Vagina (tissue), 2 donors: ENCODE measurements at regions not wholly inside any gene's neighbourhood (a gene's known extent, or its start where the extent isn't known, plus 50 kb on each side); places are given as distances from the start of the nearest gene placed in this dataset.

Source experiments
- DNase-seq, 2 donors: peaks; one replicate each; pipeline ENCODE4 v3.0.0-alpha.2; 2017; ENCODE audit errors: extremely low spot score in 2 of 2
- H3K27ac ChIP-seq: fragments of 200-600 bp; sonication (generic); one replicate; pipeline ENCODE4 v1.5.1; 2019
- H3K27me3 ChIP-seq: fragments of 200-600 bp; sonication (generic); one replicate; pipeline ENCODE4 v1.5.1; 2019
- H3K36me3 ChIP-seq, 2 donors: fragments of 200-600 bp; sonication (generic); one replicate each; pipeline ENCODE4 v1.5.1; 2017 to 2019
- H3K4me1 ChIP-seq: fragments of 200-600 bp; sonication (generic); one replicate; pipeline ENCODE4 v1.5.1; 2019
- H3K4me3 ChIP-seq, 2 donors: fragments of 200-600 bp; sonication (generic); 1 replicate in 1 of 2; 2 replicates in 1 of 2; pipeline ENCODE4 v1.5.1; 2016 to 2019
- H3K9me3 ChIP-seq: fragments of 200-600 bp; sonication (generic); one replicate; pipeline ENCODE4 v1.5.1; 2019
- POLR2A ChIP-seq, 2 donors: fragments of 450-650 bp; IDR thresholded peaks; one replicate each; pipeline ENCODE4 v1.6.1; 2017; ENCODE audit warnings: antibody characterized with exemption in 2 of 2, mild to moderate bottlenecking in 2 of 2, moderate library complexity in 2 of 2
- POLR2AphosphoS5 ChIP-seq, 2 donors: sonication (generic); formaldehyde crosslinking; IDR thresholded peaks; one replicate each; pipeline ENCODE4 v1.9.0; 2017; ENCODE audit warnings: antibody characterized with exemption in 2 of 2, mild to moderate bottlenecking in 2 of 2, low read depth in 1 of 2; ENCODE audit not compliant: insufficient read depth in 1 of 2
- intact Hi-C: fragments of 100-400 bp; cut with DNase I; formaldehyde crosslinking; loops from one replicate; pipeline ENCODE4 v1.15.1; 2023
- TF ChIP-seq, protein P1 (sequence below), 3 experiments: fragments of 450-650 bp in 2 of 3; fragments of 200-600 bp in 1 of 3; sonication (generic) in 1 of 3; IDR thresholded peaks; one replicate each; pipeline ENCODE4 v1.5.1; 2017 to 2019; ENCODE audit warnings: antibody characterized with exemption in 3 of 3, mild to moderate bottlenecking in 2 of 3, moderate library complexity in 2 of 3

DNA sequence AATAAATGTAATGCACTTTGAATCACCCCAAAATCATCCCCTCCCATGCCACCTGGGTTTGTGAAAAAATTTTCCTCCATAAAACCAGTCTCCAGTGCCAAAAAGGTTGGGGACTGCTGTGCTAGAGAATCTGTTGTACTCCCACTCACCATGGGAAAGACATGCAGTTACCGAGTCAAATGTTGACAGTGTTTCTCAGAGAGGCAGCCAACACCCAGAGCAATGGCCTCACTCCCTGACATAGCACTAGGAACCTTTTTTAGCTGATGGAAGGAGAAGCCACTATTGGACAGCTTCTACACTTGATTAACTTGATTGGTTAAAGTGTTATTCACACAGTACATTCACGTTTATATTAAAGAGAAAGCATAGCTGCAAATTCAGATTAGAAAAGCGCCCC lies 59.8 kb upstream of the MANEA start:
- no peaks in the 10 kb centered on the region for H3K36me3 ChIP-seq
- no peaks in the 10 kb centered on the region for H3K27me3 ChIP-seq
- no peak overlapping the region for H3K27ac ChIP-seq
- intact Hi-C loops = no loop called here
- no peak for TF ChIP-seq POLR2AphosphoS5 (IDR thresholded peaks at IDR 0.05; ENCODE audit: insufficient read depth in 1 of 2, low read depth in 1 of 2)
- TF ChIP-seq POLR2A (IDR thresholded peaks at IDR 0.05) = no peak
- TF ChIP-seq, protein P1, sequence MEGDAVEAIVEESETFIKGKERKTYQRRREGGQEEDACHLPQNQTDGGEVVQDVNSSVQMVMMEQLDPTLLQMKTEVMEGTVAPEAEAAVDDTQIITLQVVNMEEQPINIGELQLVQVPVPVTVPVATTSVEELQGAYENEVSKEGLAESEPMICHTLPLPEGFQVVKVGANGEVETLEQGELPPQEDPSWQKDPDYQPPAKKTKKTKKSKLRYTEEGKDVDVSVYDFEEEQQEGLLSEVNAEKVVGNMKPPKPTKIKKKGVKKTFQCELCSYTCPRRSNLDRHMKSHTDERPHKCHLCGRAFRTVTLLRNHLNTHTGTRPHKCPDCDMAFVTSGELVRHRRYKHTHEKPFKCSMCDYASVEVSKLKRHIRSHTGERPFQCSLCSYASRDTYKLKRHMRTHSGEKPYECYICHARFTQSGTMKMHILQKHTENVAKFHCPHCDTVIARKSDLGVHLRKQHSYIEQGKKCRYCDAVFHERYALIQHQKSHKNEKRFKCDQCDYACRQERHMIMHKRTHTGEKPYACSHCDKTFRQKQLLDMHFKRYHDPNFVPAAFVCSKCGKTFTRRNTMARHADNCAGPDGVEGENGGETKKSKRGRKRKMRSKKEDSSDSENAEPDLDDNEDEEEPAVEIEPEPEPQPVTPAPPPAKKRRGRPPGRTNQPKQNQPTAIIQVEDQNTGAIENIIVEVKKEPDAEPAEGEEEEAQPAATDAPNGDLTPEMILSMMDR (IDR thresholded peaks at IDR 0.05) = no peak
- H3K4me1 ChIP-seq = no peaks in the 10 kb centered on the region
- H3K9me3 ChIP-seq = no peaks in the 10 kb centered on the region
- H3K4me3 ChIP-seq = no peak overlapping the region
- DNase-seq = no peak

DNA sequence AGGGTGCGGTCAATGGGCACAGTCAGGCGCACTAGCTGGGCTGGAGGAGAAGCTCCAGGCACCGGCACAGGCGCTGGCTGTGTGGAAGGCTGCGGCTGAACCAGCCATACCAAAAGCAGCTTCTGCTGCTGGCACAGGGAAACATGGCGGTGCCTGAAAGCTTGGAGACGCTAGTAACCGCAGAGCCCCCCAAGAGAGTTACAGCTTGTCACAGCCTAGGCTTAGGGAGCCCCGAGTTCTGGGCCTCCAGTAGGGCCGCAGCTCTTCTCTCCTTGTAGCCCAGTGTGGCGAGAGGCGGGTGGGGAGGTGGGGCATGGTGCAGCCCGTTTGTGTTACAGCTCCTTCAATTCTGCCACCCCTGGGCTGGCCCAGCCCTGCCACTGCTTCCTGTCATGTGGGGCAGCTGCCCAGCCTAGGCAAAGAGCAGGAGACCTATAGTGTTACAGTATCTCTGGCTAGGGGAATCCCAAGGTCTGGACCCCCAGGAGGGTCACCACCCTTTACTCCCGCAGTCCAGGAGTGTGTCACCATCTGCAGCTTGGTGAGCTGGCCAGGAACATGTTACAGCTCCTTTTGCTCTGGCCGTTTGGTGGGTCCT lies 58.6 kb upstream of the MANEA start:
- no peak overlapping the region for H3K27ac ChIP-seq
- TF ChIP-seq, protein P1 (IDR thresholded peaks at IDR 0.05) = no peak
- no peak for TF ChIP-seq POLR2AphosphoS5 (IDR thresholded peaks at IDR 0.05; ENCODE audit: insufficient read depth in 1 of 2, low read depth in 1 of 2)
- TF ChIP-seq POLR2A (IDR thresholded peaks at IDR 0.05) = no peak
- H3K4me3 ChIP-seq = no peak overlapping the region
- no peaks in the 10 kb centered on the region for H3K36me3 ChIP-seq
- H3K4me1 ChIP-seq = no peaks in the 10 kb centered on the region
- H3K27me3 ChIP-seq = no peaks in the 10 kb centered on the region
- no peak for DNase-seq
- no peaks in the 10 kb centered on the region for H3K9me3 ChIP-seq
- intact Hi-C loops = no loop called here

DNA sequence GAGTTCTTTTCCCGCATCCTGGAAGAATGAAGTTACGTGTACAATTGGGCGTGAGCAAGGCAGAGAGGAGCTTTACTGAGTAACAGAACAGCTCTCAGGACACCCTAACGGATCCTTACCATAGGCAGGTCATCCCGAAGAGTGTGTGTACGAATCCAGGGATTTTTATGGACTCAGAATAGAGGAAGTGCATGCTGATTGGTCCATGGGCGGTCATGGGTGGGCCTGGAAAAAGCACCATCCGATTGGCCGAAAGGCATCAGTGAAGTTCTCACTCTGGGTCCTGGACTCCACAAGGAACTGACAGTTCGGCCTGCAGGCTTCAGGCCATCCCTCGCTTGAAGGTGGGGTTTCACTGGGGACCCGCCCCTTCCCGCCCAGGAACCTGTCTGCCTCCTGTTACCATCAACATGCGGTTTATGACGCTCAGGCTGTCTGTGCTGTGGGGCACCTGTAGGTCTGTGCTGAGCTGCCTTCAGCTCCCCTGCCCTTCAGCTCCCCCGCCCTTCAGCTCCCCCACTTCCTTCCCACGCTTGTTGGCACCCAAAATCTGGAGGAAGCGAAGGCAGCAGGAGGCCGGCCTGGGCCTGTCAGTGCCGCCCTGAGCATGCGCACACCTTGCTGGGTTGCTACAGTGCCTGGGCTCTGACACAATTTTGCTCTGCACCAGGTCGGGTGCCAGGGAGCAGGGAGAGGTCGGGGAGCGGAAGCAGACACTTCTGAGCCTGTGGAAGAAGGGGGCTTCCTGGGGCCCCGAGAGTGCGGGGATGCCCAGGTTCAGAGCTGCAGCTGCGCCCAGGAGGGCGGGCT lies 57.9 kb upstream of the MANEA start:
- no peaks in the 10 kb centered on the region for H3K4me1 ChIP-seq
- H3K9me3 ChIP-seq = no peaks in the 10 kb centered on the region
- no peaks in the 10 kb centered on the region for H3K36me3 ChIP-seq
- DNase-seq = no peak
- H3K27me3 ChIP-seq = no peaks in the 10 kb centered on the region
- intact Hi-C loops = no loop called here
- TF ChIP-seq POLR2A (IDR thresholded peaks at IDR 0.05) (no peak), POLR2AphosphoS5 (IDR thresholded peaks at IDR 0.05; ENCODE audit: insufficient read depth in 1 of 2, low read depth in 1 of 2) (no peak)
- TF ChIP-seq, protein P1 (IDR thresholded peaks at IDR 0.05) = no peak
- H3K4me3 ChIP-seq = no peak overlapping the region
- no peak overlapping the region for H3K27ac ChIP-seq

DNA sequence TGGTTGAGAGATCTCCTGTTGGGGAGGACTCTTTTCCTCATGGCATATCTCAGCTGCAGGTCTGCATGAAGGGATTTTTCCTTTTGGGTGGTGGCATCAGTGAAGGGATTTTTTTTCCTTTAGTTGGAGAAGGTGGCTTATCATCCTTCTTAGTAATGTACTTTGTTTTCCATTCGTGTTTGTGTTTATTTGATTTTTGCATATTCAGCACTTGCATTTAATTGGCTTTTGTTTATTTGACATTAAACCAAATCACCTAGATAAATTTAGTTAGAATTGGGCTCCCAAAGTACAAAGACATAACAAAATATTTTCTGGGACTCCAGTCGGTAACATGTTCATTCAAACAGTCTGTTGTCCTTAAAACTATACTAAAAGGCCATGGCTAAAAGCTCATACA lies 56.2 kb upstream of the MANEA start:
- no peak overlapping the region for H3K27ac ChIP-seq
- no peaks in the 10 kb centered on the region for H3K36me3 ChIP-seq
- no peaks in the 10 kb centered on the region for H3K27me3 ChIP-seq
- no peak for DNase-seq
- TF ChIP-seq, protein P1 (IDR thresholded peaks at IDR 0.05) = no peak
- TF ChIP-seq POLR2A (IDR thresholded peaks at IDR 0.05) (no peak), POLR2AphosphoS5 (IDR thresholded peaks at IDR 0.05; ENCODE audit: insufficient read depth in 1 of 2, low read depth in 1 of 2) (no peak)
- intact Hi-C loops = no loop called here
- H3K4me3 ChIP-seq = no peak overlapping the region
- no peaks in the 10 kb centered on the region for H3K9me3 ChIP-seq
- H3K4me1 ChIP-seq = no peaks in the 10 kb centered on the region
